Fibroblast of skin of left biceps (primary cell): ENCODE measurements at regions not wholly inside any gene's neighbourhood (a gene's known extent, or its start where the extent isn't known, plus 50 kb on each side); places are given as distances from the start of the nearest gene placed in this dataset.
A peak's percentile ranks its signal among the peaks of the same experiment; 100 is the strongest.

ENCODE experiments used
- DNase-seq, 2 experiments: peaks; one replicate each; pipeline ENCODE4 v3.0.0-alpha.2; 2013; ENCODE audit warnings: low read depth in 2 of 2

GRCh38 chr1:101152633-101153032 lies 84.2 kb upstream of the S1PR1 start:
- DNase-seq: no peak

- no peak for DNase-seq
Observed at GRCh38 chr1:101151286-101151685, 85.5 kb upstream of the S1PR1 start.

DNA sequence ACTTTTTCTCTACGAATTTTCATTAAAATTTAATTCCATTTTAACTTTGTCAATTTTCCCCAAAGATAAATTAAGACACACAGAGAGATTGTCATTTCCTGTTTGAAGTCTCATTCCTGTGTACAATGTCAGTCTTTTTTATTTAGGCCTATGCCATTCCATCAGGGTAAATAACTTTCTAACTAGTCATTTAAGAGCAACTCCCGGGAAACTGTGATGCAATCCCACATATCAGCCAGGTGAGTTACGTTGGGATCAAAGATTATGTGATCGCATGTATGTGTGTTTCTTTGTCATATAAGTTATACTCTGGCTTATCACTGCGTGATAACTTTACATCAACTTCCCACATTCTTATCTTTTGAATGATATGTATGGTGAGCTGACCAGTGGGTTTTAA lies 86.1 kb upstream of the S1PR1 start:
- DNase-seq: no peak

DNA sequence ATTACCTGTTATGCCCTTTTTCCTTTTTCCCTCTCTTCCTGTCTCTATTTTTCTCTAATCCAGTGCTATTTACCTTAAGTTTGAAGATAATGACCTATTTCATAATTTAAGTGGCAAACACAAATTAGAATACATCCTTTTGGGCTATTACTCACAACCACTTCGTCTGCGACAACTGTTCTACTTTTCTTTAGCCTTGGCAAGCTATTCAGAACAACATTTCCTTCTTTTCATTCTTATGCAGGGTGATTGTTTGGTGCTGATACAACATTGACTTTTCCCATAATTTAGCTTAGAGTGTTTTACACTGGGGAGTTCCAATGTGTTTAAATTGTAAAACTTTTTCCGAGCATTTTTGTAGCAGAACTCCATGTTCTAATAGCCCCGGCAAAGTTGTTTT lies 86.6 kb upstream of the S1PR1 start:
- DNase-seq: no peak

GRCh38 chr1:101148980-101149379 lies 87.8 kb upstream of the S1PR1 start:
- DNase-seq: no peak

DNA sequence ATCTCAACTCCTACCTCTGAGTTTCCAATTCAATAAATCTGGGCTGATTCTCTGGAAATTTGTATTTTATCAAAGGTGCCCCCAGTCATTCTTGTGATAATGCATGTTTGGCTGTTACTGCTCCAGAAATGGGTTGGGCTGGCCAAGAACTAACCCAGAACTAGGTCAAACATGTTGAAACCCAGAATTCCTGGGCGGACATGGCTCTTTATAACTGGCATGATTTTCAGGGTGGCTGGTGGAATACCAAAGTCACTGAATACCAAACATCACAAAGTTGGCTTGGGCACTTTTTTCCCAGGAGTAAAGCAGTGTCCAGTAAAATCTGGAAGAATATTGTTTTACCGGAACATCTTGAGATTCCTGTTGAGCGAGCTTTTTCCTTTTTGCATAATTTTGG lies 89.4 kb upstream of the S1PR1 start:
- no peak for DNase-seq

GRCh38 chr1:101145449-101145820 lies 91.4 kb upstream of the S1PR1 start:
- DNase-seq: no peak

DNA sequence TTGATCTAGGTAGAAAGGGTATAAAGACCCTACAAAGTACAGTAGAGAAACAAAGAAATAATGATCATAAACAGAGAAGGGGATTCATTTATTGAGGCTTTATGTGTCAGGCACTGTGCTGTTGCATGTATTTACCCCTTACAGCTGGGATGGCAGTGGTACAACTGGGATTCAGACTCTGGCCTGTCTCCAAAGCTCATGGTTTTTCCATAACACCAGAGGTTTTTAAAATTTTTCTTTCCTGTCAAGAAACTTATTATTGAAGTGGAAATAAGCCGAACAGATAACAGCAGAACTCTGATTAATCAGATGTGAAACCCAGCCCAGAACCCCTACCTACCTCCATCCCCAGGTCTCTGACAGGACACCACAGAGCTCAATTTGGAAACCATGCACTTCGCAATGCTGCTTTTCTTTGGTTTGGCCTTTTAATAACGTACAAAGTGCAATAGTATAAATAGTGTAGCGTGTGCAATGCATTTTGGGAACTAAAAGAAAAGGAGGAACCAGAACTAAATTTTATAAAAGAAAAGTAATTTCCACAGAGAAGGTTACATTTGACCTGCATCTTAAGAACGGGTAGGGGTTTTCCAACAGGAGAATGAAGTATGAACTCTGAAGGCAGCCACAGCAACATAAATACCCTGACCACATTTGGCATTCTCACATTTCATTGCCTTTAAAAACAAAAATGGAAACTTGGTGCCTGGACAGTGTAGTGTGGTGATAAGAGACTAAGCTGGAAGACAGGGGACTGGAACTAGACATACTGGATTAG lies 92.0 kb upstream of the S1PR1 start:
- DNase-seq: no peak

GRCh38 chr1:101142244-101142643 lies 94.6 kb upstream of the S1PR1 start:
- DNase-seq: no peak

DNA sequence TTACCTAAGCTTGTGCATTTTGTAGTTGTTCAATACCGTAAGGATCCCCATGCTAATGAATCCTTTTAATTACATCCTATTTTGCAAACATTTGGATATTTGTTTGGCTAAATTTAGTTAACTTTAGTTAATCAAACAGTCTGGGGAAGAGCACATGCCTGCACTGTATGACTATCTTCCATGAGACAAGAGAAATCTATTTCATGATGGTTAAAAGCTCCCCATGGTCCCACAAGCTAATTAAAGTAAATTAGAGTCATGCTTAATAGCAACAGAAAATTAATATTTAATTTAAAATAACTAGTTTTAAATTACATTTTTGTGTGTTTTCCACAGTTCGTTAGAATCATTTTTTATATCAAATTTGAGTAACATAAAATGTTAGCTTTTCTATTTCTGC lies 95.4 kb upstream of the S1PR1 start:
- no peak for DNase-seq

GRCh38 chr1:101139821-101140718 lies 96.7 kb upstream of the S1PR1 start:
- DNase-seq: no peak

GRCh38 chr1:101139130-101139529 lies 97.7 kb upstream of the S1PR1 start:
- no peak for DNase-seq

DNA sequence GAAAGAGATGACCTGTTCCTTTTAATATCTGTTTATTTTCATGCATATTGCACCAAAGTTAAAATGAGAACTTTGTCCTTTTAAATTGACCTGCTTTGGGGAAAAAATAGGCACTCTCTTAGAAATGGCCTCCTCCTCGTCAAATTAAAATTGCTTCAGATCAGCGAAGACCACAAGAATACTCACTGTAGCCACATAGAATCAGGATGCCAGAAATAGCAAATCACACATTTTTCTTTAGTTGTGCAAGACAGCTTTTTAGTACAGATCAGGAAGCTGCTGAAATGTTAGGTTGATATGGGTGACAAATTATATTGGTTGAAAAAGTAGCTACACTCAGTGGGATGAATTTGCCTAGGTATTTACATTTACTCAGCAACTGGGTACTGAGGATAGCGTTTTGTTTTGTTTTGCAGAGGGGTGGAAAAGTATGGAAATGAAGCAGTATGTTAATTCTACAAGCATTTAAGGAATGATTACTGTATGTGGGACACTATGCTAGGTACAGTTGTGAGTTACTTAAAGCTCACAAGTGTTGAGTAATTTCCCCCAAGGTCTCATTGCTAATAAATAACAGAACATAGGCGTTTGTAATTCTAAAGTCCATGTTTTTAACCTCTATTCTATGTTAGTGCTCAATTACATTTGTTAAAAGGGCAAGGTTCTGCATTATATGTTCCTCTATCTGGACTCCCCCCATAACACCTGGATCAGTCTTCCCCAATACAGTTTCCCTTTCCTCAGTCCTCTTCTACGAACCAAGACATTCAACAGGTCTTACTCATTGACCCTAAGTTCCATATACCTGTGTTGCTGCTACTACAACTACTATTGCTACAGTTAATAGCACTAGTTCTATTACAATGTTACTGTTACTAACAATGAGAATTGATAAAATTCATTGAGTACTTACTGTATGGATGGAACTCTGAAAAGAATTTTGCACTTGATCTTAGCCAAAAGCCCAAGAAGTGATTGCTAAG lies 99.4 kb upstream of the S1PR1 start:
- peak; percentile 83 to 85 for DNase-seq

- no peak for DNase-seq
Observed at GRCh38 chr1:101136739-101137138, 100.1 kb upstream of the S1PR1 start.

DNA sequence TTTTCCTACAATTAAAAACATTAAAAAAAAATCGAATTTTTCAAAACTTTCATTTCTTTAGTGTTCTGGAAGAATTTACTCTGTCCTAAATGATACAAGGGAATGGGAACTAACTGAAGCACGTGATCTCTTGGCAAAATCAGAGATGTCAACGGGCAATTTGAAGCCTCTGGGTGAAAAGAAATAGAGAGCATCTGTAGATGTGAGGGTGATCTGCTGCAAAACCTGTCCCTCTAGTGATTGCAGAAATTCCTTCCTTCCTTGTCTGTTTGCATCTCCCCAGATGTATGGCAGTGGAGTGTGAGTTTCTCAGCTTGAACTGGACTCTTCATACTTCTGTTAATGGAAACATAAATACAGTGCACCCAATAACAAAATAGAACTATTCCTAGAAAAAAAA lies 100.5 kb upstream of the S1PR1 start:
- no peak for DNase-seq

- no peak for DNase-seq
Observed at GRCh38 chr1:101135526-101135925, 101.3 kb upstream of the S1PR1 start.

GRCh38 chr1:101131239-101131843 lies 105.5 kb upstream of the S1PR1 start:
- DNase-seq: no peak

- no peak for DNase-seq
Observed at GRCh38 chr1:101130673-101131072, 105.1 kb upstream of the DPH5 start.

DNA sequence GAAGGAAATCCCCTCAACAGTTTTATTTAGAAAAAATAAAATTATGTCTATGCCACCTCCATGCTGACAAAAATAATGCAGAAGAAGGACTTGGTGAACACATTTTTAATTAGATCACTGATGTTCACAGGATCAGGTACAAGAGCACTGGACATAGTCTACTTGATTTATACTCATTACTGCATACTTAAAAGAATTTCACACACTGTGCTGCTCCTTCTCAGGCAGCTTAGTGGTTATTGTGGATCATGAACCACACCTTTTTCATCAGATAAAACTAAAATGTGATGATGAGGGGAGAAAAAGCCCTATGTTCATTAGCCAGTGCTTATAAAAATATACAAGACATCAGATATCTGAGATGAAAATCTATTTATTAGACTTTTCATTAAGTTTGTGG lies 103.3 kb upstream of the DPH5 start:
- no peak for DNase-seq

DNA sequence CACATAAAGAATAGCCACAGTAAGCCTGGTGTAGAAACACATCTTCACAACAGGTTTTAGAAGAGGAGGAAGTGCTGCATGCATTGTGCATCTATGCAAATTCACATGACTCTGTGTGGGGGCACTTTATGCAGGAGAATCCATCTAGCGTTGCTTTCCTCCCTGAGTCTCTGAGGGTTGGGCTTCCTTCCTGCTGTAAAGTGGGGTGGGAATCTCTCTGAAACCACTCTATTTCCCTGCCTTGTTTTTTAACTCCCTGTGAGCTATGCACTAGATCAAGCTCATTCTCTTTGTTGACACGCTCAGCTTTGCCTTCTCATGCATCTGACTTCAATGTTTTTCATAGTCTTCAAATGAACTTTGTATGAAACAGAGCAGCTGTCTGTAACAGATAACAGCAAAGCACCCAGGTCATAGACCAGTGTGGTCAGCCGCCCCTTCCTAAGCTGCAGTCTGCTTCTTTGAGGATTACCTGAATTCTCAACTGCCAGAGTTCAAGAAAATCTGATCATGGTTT lies 102.7 kb upstream of the DPH5 start:
- no peak for DNase-seq

- no peak for DNase-seq
Observed at GRCh38 chr1:101124405-101124804, 98.8 kb upstream of the DPH5 start.
